ENCODE measurements at regions not wholly inside any gene's neighbourhood (a gene's known extent, or its start where the extent isn't known, plus 50 kb on each side); places are given as distances from the start of the nearest gene placed in this dataset.
A peak's percentile ranks its signal among the peaks of the same experiment; 100 is the strongest.

DNA sequence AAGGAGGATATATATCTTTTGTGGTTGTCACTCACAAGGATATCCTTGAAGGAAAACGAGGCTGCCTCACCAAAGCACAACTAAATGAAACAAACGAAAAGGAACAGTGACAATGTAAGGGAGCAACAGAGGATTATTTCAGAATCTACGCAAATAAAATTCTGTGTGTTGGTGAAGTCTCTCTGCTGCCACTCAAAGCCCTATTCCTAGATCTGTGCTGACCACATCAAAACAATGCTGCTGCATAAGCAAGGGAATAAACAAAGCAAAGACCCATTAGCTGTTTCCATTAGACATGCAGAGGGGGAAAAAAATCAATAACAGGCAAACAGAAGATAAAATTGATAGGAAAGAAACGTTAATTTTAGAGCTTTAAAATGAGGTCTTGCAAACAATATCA lies 204.4 kb downstream of the MZT1 start:
- Histone ChIP-seq H3K36me3 (ENCODE audit: control insufficient read depth in 2 of 3, insufficient read depth in 3 of 3, low read length in 3 of 3) (no peaks in the 10 kb centered on the region), H3K4me1 (ENCODE audit: control insufficient read depth in 2 of 3, insufficient read depth in 2 of 3, low read depth in 1 of 3, low read length in 3 of 3) (no peaks in the 10 kb centered on the region), H3K9me3 (ENCODE audit: control insufficient read depth in 2 of 3, insufficient read depth in 1 of 3, low read length in 3 of 3) (no peaks in the 10 kb centered on the region), H3K27me3 (ENCODE audit: control insufficient read depth, insufficient read depth, low read length) (no peaks in the 10 kb centered on the region), H3K27ac (ENCODE audit: low read depth in 2 of 2, low read length in 2 of 2) (no peak overlapping the region), H3K4me3 (ENCODE audit: low read length in 3 of 3) (no peak overlapping the region), H3K9ac (ENCODE audit: low read length in 3 of 3) (no peak overlapping the region)
- DNase-seq (no peak), FAIRE-seq (no peak)
- intact Hi-C loops (cut with DNase I), result no loop called here
- no peak for TF ChIP-seq CTCF (IDR thresholded peaks at IDR 0.05; ENCODE audit: borderline replicate concordance, extremely low read depth, insufficient read depth)

GRCh38 chr13:72521940-72522661 lies 205.3 kb downstream of the MZT1 start:
- Histone ChIP-seq H3K27me3 (ENCODE audit: control insufficient read depth, insufficient read depth, low read length) (no peaks in the 10 kb centered on the region), H3K4me1 (ENCODE audit: control insufficient read depth in 2 of 3, insufficient read depth in 2 of 3, low read depth in 1 of 3, low read length in 3 of 3) (no peaks in the 10 kb centered on the region)
- no peak for DNase-seq

GRCh38 chr13:72514146-72514545 lies 213.3 kb downstream of the MZT1 start:
- no peaks in the 10 kb centered on the region for H3K9me3 ChIP-seq (ENCODE audit: control insufficient read depth in 2 of 3, insufficient read depth in 1 of 3, low read length in 3 of 3)
- peaks cover 0 to 3% (median 0%) of the 10 kb centered on the region in 3 donors for H3K4me1 ChIP-seq (ENCODE audit: control insufficient read depth in 2 of 3, insufficient read depth in 2 of 3, low read depth in 1 of 3, low read length in 3 of 3)
- H3K36me3 ChIP-seq (ENCODE audit: control insufficient read depth in 2 of 3, insufficient read depth in 3 of 3, low read length in 3 of 3), result no peaks in the 10 kb centered on the region
- intact Hi-C loops (cut with DNase I), result no loop called here
- DNase-seq (peak in 2 of 5 donors; percentile 64 to 67), FAIRE-seq (no peak)
- TF ChIP-seq CTCF (IDR thresholded peaks at IDR 0.05; ENCODE audit: borderline replicate concordance, extremely low read depth, insufficient read depth), result no peak
- no peak overlapping the region for H3K9ac ChIP-seq (ENCODE audit: low read length in 3 of 3)
- no peak overlapping the region for H3K4me3 ChIP-seq (ENCODE audit: low read length in 3 of 3)
- H3K27ac ChIP-seq (ENCODE audit: low read depth in 2 of 2, low read length in 2 of 2), result no peak overlapping the region
- no peaks in the 10 kb centered on the region for H3K27me3 ChIP-seq (ENCODE audit: control insufficient read depth, insufficient read depth, low read length)

More at GRCh38 chr13:72521940-72522661, 205.3 kb downstream of the MZT1 start:
- no peak for TF ChIP-seq CTCF (IDR thresholded peaks at IDR 0.05; ENCODE audit: borderline replicate concordance, extremely low read depth, insufficient read depth)
- H3K9ac ChIP-seq (ENCODE audit: low read length in 3 of 3), result no peak overlapping the region
- intact Hi-C loops (cut with DNase I), result no loop called here
- H3K36me3 ChIP-seq (ENCODE audit: control insufficient read depth in 2 of 3, insufficient read depth in 3 of 3, low read length in 3 of 3), result no peaks in the 10 kb centered on the region
- H3K9me3 ChIP-seq (ENCODE audit: control insufficient read depth in 2 of 3, insufficient read depth in 1 of 3, low read length in 3 of 3), result no peaks in the 10 kb centered on the region
- no peak overlapping the region for H3K27ac ChIP-seq (ENCODE audit: low read depth in 2 of 2, low read length in 2 of 2)
- H3K4me3 ChIP-seq (ENCODE audit: low read length in 3 of 3), result no peak overlapping the region
- FAIRE-seq, result no peak

Measured in kidney (tissue), 13 donors.